HG02763 (cell line): ENCODE measurements at regions not wholly inside any gene's neighbourhood (a gene's known extent, or its start where the extent isn't known, plus 50 kb on each side); places are given as distances from the start of the nearest gene placed in this dataset.
"Not testable (repeated sequence)": the region's sequence is repeated elsewhere in the genome, so short reads cannot be mapped to it uniquely, and the experiment has no call there.

Experiments used
- ATAC-seq: cut with Tn5 transposase; IDR thresholded peaks from one replicate; pipeline ENCODE4 v1.9.1; 2021; ENCODE audit warnings: mild to moderate bottlenecking, moderate library complexity; ENCODE audit not compliant: unreplicated experiment

DNA sequence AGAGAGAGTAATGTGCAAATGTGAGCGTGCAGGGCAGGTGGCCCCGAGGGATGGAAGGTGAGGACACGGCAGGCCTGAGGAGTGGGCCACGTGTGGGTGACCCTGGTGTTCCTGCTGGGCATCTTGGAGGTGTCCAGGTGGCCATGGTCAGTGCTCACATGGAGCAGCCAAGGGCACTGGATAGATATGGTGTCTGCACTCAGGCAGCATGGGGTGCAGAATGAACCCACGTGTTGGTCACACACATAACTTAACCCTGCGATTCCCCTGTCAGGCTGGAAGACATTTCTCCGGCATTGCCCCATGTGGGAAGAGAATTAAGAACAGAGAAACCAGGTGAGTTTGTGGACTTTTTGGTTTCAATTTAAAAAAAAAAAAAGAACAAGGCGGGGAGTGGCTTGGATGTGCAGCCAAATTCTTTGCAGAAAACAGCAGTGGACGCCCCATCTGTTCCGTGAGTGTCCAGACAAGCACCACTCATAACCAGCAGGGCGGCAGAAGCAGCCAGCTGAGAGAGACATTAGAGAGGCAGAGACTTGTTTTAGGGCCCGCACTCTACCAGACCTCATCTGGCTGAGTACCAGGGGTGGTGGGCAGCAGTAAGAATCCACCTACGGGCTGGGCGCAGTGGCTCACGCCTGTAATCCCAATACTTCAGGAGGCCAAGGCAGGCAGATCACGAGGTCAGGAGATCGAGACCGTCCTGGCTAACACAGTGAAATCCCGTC is 249.8 kb downstream of the ACKR3 start:
- ATAC-seq, result no peak

DNA sequence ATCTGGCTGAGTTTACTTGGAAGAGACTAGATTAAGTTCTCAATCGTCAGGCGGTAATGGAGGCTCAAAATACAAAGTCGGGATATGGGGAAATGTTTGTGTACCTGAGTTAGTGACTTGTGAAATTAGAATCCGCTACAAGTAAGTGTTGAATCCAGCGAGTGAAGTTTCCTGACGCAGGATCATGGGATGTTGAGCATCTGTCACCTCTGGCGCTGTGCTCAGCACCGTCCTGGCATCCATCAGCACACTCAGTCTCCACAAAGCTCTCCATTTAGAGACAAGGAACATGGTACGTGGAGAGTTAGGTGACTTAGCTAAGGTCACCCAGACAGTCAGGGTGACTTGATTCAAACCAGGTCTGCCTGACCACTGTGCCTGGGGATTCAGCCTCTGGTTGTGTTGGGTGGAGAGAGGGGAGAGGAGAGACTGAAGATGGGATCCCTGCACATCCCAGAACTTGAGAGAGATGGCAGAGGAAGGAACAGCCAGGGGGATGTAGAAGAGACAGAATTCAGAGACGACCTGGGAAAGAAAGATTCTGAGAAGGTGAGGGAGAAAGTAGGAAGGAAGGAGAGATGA is 251.2 kb downstream of the ACKR3 start:
- no peak for ATAC-seq

DNA sequence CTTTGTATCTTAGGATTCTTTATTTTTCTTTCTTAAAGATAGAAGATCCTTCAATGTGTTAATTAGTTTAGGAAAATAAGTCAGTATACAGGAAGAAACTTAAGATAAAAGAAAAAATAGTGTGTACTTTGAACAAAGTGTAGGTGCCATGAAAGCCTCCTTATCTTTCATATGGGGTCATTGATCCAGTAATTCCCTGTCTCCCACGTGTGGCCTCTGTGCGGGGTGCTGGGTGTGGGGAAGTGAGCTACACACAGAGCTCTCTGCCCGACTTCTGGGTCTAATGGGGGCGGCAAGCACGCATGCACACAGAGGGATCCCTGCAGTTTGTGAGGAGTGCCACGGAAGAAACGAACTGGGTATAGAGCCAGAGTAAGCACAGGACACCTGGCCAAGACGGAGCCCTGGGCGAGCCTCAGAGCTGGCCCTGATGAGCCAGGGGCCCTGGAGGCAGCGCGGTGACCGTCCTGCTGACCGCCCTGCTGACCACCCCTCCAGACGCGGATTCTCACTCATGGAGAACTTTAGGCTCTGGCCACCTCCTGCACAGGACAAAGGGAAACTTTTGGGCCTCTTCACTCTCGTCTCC is 253.5 kb downstream of the ACKR3 start:
- no peak for ATAC-seq

DNA sequence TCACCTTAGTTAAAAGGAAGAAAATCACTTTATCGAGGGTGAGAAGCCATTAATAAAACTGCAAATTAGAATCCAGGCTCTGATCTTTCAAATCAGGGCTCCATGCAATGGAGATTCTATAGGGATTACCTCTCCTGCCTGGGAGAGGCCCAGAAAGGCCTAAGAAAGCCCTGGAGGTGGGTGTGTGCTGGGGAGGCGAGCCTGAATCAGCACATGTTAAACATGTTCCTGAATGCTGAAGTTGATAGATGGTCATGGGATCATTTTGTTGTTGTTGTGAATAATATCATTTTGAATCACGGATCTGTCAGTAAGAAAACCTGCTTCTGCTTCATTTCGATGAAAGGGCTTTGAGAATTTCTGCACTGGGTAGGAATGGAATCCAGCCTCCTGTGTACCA is 254.3 kb downstream of the ACKR3 start:
- ATAC-seq, result no peak

DNA sequence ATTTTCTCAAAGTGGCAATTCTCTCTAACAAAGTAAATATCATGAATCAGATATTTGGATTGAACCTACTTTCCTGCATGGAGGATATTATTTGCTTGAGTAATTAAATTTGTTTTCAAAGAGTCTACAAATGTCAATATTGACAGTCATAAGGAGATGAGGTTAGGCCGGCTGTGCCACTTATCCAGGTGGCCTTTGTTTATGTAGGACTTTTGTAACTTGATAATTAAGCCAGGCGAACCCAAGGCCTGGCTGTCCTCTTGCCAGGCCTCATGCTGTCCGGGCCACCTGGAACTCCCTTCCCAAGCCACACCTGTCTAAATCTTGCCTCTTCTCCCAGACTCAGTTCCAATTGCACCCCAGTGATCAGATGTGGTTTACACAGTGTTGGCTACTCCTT is 255.2 kb downstream of the ACKR3 start:
- no peak for ATAC-seq

DNA sequence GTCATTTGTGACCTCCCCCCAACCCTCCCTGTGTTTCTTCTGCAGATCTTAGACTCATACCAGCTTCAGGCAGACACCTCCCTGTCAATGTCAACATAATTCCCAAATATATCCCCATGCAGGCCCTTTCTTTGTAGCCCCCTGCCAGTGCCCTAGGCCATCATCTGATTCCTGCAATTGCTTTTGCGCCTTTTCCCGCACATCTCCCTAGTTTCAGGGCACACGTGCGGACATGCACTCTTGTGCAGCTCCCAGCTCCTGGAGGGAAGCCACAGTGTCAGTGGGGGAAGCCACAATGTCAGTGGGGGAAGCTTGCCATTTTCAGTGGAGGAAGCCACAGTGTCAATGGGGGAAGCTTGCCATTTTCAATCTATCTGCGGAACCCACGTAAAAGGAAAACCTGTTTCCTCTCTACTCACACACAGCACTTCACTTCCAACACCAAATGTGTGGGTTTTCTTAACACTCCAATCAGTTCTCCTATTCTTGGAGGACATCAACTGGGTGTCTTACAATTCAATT is 256.4 kb downstream of the ACKR3 start:
- ATAC-seq, result no peak

DNA sequence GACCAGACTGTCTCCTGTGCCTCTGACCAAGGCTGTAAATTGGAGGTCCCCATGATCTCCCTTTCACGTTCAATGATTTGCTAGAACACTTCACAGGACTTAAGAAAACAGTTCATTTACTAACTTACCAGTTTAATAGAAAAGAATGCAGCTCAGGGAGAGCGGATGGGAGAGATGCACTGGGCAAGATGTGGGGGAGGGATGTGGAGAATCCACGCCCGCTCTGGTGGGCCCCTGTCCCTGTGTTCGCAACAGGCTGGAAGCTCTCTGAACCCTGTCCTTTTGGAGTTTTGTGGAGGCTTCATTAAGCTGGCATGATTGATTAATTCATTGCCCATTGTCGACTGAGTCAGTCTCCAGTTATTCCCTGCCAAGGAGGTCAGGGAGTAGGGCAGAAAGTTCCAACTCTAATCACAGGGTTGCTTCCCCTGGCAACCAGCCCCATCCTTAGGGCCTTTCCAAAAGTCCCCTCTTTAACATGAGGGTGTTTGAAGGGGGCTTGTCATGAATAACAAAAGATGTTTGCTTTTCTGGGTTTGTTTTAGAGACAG is 257.1 kb downstream of the ACKR3 start:
- no peak for ATAC-seq

DNA sequence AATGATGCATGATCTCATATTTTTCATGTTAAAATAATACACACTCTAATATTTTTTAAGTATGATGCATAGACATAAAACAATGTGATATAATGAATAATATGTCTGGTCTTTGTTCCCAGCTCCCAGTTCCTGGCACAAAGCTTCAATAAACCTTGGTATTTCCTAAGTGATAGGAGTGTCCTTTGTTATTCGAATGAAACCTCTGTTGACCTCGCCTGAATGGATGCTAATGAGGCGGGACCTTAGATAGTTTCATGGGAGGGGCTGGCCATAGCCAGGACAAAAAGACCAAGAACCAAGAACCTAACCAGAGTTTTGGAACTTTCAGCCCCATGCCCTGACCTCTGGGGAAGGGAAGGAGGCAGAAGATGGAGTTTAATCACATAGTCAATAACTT is 257.7 kb upstream of the COPS8 start:
- no peak for ATAC-seq

DNA sequence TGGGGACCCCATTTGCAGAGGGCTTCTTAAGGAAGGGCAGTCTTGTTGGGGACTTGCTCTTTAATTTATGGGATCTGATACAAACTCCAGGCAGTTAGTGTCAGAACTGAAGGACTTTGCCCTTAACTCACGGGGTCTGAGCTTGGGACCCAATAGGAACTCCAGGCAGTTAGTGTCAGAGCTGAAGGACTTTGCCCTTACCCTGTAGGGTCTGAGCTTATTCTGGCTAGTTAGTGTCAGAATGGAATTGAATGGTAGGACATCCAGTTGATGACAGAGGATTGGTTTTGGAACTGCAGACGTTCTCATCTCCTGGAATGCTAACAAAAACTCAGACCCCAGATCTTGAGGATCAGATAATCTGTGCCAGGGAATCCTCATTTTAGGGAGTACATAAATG is 256.9 kb upstream of the COPS8 start:
- no peak for ATAC-seq

DNA sequence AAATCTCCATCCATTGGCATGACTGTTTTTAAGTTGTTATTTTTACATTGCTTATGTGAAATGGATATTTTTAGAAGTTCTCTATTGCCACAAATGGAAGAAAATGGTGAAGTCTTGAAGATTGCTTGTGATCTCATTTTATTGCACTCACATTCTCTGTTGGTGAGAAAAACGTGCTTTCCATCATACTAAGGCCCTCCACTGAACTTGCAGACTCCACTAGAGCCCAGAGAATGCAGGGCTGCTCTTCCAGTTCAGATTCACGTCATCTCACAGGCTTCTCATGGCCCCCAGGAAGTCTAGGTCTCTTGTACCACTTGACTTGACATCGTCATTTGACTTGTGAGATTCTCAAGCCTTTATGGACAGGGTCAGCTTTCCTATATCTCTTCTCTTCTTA is 254.8 kb upstream of the COPS8 start:
- no peak for ATAC-seq

DNA sequence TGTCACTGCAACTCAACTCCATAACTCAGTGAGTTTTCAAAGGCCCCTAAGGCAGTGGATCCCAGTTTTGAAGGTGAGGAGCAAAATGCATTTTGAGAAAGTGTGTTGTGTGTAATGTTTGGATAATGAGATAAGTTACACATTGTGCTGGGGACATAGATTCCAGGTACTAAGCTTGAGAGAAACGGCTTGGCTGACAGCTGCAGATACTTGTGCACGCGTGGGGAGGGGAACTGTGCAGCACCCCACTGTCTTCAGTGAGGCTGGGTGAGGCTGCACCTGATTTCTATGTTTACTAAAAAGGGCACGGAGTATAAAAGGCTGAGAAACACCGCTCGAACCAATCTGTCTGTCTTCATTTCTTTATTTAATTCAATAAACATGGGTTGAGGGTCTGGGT is 254.0 kb upstream of the COPS8 start:
- no peak for ATAC-seq

DNA sequence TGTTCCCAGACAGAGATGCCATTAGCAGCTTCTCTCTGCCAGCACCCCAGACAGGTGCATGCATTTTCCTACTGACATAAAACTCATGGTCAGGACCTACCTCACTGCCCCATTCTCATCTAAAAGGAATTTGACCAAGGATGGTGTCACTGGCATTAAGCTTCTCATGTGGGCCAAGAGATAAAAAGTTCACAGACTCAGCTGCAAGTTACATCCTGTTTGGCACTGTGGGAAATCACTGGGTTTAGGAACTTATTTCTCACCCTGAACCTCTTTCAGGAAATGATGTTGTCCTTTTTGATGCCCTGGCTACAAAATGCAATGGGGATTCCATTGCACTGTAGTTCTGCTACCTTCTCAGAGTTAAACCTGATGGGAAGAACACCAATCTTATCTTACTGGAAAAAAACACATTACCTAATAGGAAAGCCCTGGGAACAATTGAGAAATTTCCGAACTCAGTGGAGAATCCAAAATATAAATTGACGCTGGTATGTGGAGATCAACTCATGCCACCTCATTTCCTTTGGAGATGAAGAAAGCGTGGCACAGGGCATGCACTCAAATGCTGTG is 252.1 kb upstream of the COPS8 start:
- ATAC-seq, result no peak

DNA sequence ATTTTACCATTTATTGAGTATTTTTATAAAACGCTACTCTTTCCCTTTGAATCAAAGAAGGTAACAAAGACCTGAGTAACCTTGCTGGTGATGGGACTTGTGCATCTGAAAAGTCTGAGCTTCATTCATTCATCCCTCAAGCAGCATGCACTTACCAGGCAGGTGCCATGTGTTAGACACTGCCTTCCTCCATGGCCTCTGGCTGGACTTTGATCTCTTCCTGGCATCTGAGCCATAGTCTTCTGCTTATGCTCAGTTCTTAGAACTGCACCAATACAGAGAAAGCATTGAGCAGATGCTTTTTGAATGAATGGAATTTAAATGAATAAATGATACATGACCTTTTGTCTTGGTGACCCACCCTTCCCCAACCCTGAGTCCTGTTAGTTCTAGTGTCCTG is 251.4 kb upstream of the COPS8 start:
- no peak for ATAC-seq

DNA sequence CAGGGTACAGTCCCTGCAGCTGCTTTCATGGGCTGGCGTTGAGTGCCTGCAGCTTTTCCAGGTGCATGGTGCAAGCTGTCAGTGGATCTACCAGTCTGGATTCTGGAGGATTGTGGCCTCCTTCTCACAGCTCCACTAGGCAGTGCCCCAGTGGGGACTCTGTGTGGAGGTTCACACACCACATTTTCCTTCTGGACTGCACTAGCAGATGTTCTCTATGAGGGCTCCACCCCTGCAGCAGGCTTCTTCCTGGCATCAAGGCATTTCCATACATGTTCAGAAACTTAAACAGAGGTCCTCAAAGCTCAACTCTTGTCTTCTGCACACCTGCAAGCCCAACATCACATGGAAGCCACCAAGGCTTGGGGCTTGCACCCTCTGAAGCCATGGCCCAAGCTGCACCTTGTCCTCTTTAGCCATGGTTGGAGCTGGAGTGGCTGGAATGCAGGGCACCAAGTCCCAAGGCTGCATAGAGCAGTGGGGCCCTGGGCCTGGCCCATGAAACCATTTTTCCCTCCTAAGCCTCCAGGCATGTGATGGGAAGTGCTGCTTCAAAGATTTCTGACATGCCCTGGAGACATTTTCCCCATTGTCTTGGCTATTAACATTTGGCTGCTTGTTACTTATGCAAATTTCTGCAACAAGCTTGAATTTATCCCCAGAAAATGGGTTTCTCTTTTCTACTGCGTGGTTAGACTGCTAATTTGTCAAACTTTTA is 250.2 kb upstream of the COPS8 start:
- no peak for ATAC-seq

DNA sequence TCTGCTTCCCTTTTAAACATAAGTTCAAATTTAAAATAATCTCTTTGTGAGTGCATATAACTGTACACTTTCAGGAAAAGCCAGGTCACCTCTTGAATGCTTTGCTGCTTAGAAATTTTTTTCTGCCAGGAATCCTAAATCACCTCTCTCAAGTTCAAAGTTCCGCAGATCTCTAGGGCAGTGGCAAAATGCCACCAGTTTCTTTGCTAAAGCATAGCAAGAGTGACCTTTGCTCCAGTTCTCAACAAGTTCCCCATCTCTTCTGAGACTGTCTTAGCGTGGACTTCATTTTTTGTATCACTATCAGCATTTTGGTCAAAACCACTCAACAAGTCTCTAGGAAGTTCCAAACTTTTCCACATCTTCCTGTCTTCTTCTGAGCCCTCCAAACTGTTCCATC is 249.7 kb upstream of the COPS8 start:
- not testable (repeated sequence) for ATAC-seq

DNA sequence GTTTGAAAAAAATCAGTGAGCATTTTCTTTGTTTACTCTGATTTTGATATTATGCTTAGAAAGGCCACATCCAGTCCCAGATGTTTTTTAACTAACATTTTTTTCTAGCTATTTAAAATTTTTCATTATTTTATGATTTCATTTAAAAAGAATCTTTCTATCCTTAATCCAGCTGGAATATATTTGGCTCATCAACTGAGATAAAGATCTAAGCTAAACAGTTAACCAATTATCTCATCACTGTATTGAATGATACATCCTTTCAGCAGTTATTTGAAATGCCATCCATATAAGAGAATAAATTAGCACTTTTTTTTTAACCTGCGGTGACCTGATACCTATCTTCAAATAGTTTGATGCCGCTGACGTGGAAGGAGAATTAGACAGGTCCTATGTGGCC is 245.5 kb upstream of the COPS8 start:
- no peak for ATAC-seq

DNA sequence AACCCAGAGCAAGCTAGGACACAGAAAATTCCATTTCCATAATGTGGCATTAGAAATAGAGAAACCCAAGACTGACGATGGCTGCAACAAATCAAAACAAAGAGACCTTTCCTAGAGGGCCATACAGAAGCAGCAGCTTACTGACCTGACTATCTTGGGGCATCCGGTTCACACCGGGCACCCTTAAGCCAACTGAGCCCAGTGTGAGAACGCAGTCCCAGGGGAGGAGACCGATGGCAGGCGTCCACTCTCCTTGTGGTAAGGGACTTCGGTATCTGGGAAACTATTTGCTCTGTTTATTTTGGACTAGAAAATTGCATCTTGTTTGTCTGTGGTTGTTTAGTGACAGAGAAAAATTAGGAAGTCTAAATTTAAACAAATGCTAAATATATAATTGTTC is 244.8 kb upstream of the COPS8 start:
- ATAC-seq, result no peak

DNA sequence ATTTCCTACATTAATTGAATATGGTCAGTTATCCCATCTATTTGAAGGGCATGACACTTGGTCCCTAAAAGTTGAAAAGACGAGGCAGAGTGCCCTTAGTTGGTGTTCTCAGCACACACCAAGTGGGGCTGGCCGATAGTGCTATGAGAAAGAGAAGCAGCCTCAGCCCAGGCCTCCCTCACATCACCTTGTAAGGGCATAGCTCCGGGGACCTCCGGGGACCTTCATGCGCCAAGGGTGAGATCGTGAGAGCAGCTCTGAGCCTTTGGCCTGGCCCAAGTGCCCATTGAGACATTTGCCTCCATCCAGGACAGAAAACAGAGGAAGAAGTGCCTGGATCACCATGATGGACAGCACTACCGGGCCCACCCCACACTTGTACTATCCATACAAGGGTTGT is 244.3 kb upstream of the COPS8 start:
- no peak for ATAC-seq

DNA sequence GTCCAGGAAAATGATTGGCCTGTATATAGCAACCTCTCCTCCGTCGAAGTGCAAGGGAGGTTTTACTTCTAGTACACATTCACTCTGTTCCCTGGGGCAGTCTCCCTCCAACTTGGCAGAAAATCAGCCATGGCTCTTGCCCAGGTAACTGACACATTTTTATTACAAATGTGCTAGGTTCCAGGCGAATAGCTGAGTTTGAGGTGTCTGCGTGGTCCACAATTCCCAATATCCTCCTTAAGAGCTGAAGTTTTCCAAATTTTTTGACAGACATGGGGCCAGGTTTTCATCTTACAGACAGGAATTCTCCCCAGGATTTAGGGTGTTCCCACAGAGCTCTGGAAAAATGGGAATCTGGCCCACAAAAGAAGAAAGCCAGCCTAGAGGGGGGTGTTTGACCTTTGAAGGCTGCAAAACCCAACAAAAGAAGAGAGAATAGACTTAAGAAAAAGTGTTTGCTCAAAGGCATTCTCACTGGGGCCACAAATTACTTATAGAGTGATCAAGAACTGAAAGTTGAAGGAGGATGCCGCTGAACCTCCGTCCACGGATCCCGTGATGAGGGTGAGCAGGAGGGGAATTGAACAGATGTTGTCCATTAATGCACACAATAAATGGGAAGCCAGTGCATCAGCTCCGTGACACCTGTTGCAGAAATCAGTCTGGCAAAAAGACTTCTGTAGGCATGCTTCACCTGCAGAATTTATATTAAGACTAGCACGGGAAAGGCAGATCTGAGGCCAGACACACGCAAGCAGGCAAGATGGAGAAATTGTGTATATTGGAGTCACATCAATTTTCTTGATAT is 242.3 kb upstream of the COPS8 start:
- ATAC-seq, result no peak

DNA sequence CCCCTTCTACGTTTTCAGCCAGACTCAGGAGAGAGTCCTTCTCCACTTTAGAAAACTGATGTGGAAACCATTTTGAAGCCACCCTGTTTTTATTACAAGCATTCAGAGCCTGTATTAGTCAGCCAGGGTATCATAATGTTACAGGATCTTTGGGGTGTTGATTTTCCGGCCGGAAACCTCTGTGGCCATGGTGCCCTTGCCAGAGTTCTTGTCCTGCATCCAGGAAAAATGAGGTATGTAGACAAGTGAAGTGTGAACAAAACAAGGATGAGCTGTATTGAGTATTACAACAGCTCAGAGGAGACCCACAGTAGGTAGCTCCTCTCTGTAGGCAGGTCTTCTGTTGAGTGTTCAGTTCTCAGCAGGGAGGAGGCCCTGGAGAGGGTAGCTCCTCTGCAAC is 241.0 kb upstream of the COPS8 start:
- no peak for ATAC-seq
